Spleen (tissue), 11 donors: ENCODE measurements at regions not wholly inside any gene's neighbourhood (a gene's known extent, or its start where the extent isn't known, plus 50 kb on each side); places are given as distances from the start of the nearest gene placed in this dataset.

Source experiments
- DNase-seq: peaks from one replicate; pipeline ENCODE4 v3.0.0-alpha.2; 2020
- H3K27ac ChIP-seq, 8 donors: fragments of 200-600 bp; sonication (generic) in 7 of 8; 1 replicate in 4 of 8; 2 replicates in 4 of 8; pipeline versions ENCODE4 v1.5.0 to v1.8.0; 2016 to 2021; ENCODE audit warnings: inconsistent platforms in 4 of 8, mild to moderate bottlenecking in 4 of 8, moderate library complexity in 1 of 8
- H3K27me3 ChIP-seq, 7 donors: fragments of 200-600 bp; sonication (generic) in 6 of 7; replicated peaks in 1 of 7; 1 replicate in 4 of 7; 2 replicates in 3 of 7; pipeline versions ENCODE4 v1.5.0 to v1.8.0; 2016 to 2021; ENCODE audit warnings: inconsistent platforms in 3 of 7, mild to moderate bottlenecking in 1 of 7
- H3K36me3 ChIP-seq, 6 donors: fragments of 200-600 bp; sonication (generic) in 5 of 6; 1 replicate in 4 of 6; 2 replicates in 2 of 6; pipeline versions ENCODE4 v1.5.0 to v1.8.0; 2016 to 2021; ENCODE audit warnings: inconsistent platforms in 2 of 6
- H3K4me1 ChIP-seq, 6 donors: fragments of 200-600 bp; sonication (generic) in 5 of 6; 1 replicate in 3 of 6; 2 replicates in 3 of 6; pipeline versions ENCODE4 v1.5.0 to v1.8.0; 2016 to 2021; ENCODE audit warnings: inconsistent platforms in 3 of 6
- H3K4me3 ChIP-seq, 8 donors: fragments of 200-600 bp; sonication (generic) in 7 of 8; 1 replicate in 4 of 8; 2 replicates in 4 of 8; pipeline versions ENCODE4 v1.5.0 to v1.8.0; 2016 to 2021; ENCODE audit warnings: inconsistent platforms in 4 of 8, mild to moderate bottlenecking in 4 of 8, moderate library complexity in 2 of 8
- H3K9me3 ChIP-seq, 8 donors: fragments of 200-600 bp; sonication (generic) in 7 of 8; 1 replicate in 4 of 8; 2 replicates in 4 of 8; pipeline versions ENCODE4 v1.5.0 to v1.8.0; 2016 to 2021; ENCODE audit warnings: inconsistent platforms in 4 of 8
- POLR2A ChIP-seq, 3 donors: fragments of 450-650 bp; IDR thresholded peaks; one replicate each; pipeline ENCODE4 v1.5.1; 2017; ENCODE audit warnings: antibody characterized with exemption in 3 of 3, mild to moderate bottlenecking in 1 of 3
- POLR2AphosphoS5 ChIP-seq, 3 donors: sonication (generic); formaldehyde crosslinking; IDR thresholded peaks; one replicate each; pipeline ENCODE4 v1.5.1; 2017; ENCODE audit warnings: antibody characterized with exemption in 3 of 3
- WGBS, 5 donors: extraction: QIAGEN DNeasy Blood & Tissue Kit in 3 of 5; methylation state at CpG; one replicate each; pipeline versions ENCODE4 v1.1.5 to v1.1.7; 2013 to 2018; 5-methylcytosine and 5-hydroxymethylcytosine counted together
- intact Hi-C: fragments of 100-400 bp; cut with DNase I; formaldehyde crosslinking; loops from one replicate; pipeline ENCODE4 v1.15.0; 2023; ENCODE audit warnings: low total_unique reads
- TF ChIP-seq, protein P1 (sequence below), 11 experiments: fragments of 200-600 bp in 7 of 11; fragments of 450-650 bp in 4 of 11; sonication (generic) in 4 of 11; IDR thresholded peaks in 8 of 11; conservative IDR thresholded peaks in 3 of 11; 1 replicate in 7 of 11; 2 replicates in 4 of 11; pipeline versions ENCODE4 v1.4.0 to v1.8.0; 2016 to 2021; ENCODE audit warnings: antibody characterized with exemption in 11 of 11, inconsistent platforms in 4 of 11, mild to moderate bottlenecking in 1 of 11
- donor health status: healthy with polysubstance abuse.
- donor health status: DM: no; HTN: no; CAD: no; lungs with moderate emphysema.
- donor health status: DM: no; HTN: no; CAD: no.
- donor health status: Bipolar disorder and iron deficiency.
- donor health status: healthy.
- donor health status: DM: no; HTN: no; CAD: no.
- donor health status: DM: yes; HTN: yes; CAD: no.

DNA sequence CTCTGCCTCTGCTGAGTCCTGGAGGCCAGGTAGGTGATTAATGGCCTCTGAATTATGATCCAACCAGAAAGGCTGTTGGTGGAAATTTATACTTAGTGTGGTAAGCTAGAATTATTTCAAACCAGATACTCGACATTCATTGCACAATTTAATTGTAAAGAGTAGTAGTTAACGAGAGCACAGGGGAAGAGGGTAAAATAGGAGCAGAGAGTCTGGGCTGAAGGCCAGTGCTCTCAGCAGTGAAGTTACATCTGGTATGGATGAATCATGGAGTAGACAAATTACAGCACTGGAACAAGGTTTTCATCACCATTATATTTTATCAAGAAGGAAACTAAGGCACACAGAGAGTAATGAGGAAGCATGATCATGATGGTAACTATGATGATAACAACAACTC, 92.5 kb downstream of the TLR4 start:
- TF ChIP-seq, protein P1, sequence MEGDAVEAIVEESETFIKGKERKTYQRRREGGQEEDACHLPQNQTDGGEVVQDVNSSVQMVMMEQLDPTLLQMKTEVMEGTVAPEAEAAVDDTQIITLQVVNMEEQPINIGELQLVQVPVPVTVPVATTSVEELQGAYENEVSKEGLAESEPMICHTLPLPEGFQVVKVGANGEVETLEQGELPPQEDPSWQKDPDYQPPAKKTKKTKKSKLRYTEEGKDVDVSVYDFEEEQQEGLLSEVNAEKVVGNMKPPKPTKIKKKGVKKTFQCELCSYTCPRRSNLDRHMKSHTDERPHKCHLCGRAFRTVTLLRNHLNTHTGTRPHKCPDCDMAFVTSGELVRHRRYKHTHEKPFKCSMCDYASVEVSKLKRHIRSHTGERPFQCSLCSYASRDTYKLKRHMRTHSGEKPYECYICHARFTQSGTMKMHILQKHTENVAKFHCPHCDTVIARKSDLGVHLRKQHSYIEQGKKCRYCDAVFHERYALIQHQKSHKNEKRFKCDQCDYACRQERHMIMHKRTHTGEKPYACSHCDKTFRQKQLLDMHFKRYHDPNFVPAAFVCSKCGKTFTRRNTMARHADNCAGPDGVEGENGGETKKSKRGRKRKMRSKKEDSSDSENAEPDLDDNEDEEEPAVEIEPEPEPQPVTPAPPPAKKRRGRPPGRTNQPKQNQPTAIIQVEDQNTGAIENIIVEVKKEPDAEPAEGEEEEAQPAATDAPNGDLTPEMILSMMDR (IDR thresholded peaks at IDR 0.05 in 8 of 11, conservative IDR thresholded peaks at IDR 0.05 in 3 of 11): no peak
- TF ChIP-seq POLR2A (IDR thresholded peaks at IDR 0.05): no peak
- TF ChIP-seq POLR2AphosphoS5 (IDR thresholded peaks at IDR 0.05): no peak
- no peaks in the 10 kb centered on the region for H3K27me3 ChIP-seq
- no peaks in the 10 kb centered on the region for H3K4me1 ChIP-seq
- peaks cover 0 to under 1% (median 0%) of the 10 kb centered on the region in 8 donors for H3K9me3 ChIP-seq
- no peaks in the 10 kb centered on the region for H3K36me3 ChIP-seq
- H3K27ac ChIP-seq: no peak overlapping the region
- WGBS, 5 donors: 64 to 86% (median 78%) methylated on average over 2 of the region's 2 CpGs
- DNase-seq: no peak
- H3K4me3 ChIP-seq: no peak overlapping the region
- intact Hi-C loops: no loop called here

DNA sequence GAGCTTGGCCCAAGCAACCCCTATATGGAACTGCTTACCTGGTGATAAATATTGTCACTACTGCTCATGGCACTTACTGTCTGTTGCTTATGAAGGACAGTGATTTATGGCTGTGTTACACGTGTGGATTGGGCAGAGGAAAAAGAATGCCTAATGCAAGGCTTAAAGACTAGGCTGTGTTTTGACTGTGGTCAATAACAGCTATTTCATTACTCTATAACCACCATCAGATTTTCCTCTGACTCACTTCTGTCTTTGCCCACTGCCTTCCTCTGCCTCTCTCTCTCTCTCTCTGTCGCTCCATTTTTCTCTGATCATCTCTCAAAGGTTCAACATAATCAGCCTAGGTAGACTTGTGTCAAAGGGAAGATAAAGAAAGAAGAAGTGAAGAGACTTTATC, 96.2 kb downstream of the TLR4 start:
- intact Hi-C loops: no loop called here
- no peaks in the 10 kb centered on the region for H3K36me3 ChIP-seq
- no peaks in the 10 kb centered on the region for H3K9me3 ChIP-seq
- DNase-seq: no peak
- H3K4me3 ChIP-seq: no peak overlapping the region
- no peak overlapping the region for H3K27ac ChIP-seq
- WGBS, 5 donors: 64 to 82% (median 69%) methylated on average over 2 of the region's 2 CpGs
- H3K27me3 ChIP-seq: no peaks in the 10 kb centered on the region
- TF ChIP-seq POLR2AphosphoS5 (IDR thresholded peaks at IDR 0.05): no peak
- TF ChIP-seq, protein P1 (IDR thresholded peaks at IDR 0.05 in 8 of 11, conservative IDR thresholded peaks at IDR 0.05 in 3 of 11): no peak
- TF ChIP-seq POLR2A (IDR thresholded peaks at IDR 0.05): no peak
- no peaks in the 10 kb centered on the region for H3K4me1 ChIP-seq

DNA sequence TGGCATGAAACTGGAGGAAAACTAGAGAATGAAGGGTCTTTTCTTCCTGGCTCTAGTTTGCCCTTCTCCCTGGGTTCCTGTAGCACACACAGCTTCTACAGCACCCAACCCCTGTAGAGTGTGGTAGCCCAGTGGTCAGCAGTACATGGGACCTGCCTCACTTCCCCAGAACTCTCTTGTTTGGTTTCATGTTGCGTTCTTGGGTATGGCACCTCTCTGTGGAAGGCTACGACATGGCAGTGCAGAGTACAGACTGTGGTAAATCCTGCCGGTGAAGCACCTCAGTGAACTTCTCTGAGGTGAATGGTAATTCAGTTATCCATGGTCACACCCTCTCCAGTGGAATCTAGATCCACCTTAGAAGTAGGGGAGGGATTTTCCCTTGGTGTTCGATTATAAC, 105.5 kb downstream of the TLR4 start:
- Histone ChIP-seq H3K27me3 (peaks cover 0 to 6% (median 0%) of the 10 kb centered on the region in 7 donors), H3K36me3 (no peaks in the 10 kb centered on the region), H3K9me3 (no peaks in the 10 kb centered on the region), H3K27ac (no peak overlapping the region), H3K4me1 (no peaks in the 10 kb centered on the region), H3K4me3 (no peak overlapping the region)
- DNase-seq: no peak
- TF ChIP-seq POLR2A (IDR thresholded peaks at IDR 0.05) (no peak), POLR2AphosphoS5 (IDR thresholded peaks at IDR 0.05) (no peak)
- TF ChIP-seq, protein P1 (IDR thresholded peaks at IDR 0.05 in 8 of 11, conservative IDR thresholded peaks at IDR 0.05 in 3 of 11): no peak
- WGBS, 5 donors: 93 to 97% (median 95%) methylated on average over 4 of the region's 4 CpGs
- intact Hi-C loops: no loop called here

DNA sequence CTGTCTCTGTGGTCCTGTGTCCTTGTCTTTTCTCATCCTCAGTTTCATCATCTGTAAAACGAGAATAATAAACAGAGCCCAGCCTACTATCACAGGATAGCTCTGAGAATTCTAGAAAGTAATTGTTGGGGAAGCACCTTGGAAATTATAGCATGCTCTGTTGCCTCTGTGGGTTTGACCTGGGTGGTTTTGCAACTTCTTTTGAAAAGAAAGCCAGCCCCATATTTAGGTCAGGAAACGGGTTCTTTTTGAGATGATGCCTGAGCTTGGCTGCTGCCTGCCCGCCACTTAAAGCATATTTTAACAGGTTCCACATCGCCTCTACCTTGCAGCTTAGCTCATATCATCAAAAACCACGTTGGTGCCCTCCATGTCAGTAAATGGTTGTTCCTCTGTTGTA, 111.1 kb downstream of the TLR4 start:
- DNase-seq: no peak
- 53 to 64% (median 59%) methylated on average over 5 of the region's 5 CpGs for WGBS, 5 donors

More for the DNA sequence above, 111.1 kb downstream of the TLR4 start:
- H3K4me1 ChIP-seq: peaks cover 0 to 12% (median 0%) of the 10 kb centered on the region in 6 donors
- intact Hi-C loops: no loop called here
- TF ChIP-seq POLR2A (IDR thresholded peaks at IDR 0.05): no peak
- TF ChIP-seq POLR2AphosphoS5 (IDR thresholded peaks at IDR 0.05): no peak
- TF ChIP-seq, protein P1 (IDR thresholded peaks at IDR 0.05 in 8 of 11, conservative IDR thresholded peaks at IDR 0.05 in 3 of 11): no peak
- H3K27ac ChIP-seq: no peak overlapping the region
- H3K27me3 ChIP-seq: peaks cover 0 to 10% (median 0%) of the 10 kb centered on the region in 7 donors
- H3K4me3 ChIP-seq: no peak overlapping the region
- no peaks in the 10 kb centered on the region for H3K9me3 ChIP-seq
- H3K36me3 ChIP-seq: no peaks in the 10 kb centered on the region
